Esophagus muscularis mucosa (tissue), 4 donors: ENCODE measurements at regions not wholly inside any gene's neighbourhood (a gene's known extent, or its start where the extent isn't known, plus 50 kb on each side); places are given as distances from the start of the nearest gene placed in this dataset.

Source experiments
- DNase-seq: peaks from one replicate; pipeline ENCODE4 v3.0.0-alpha.2; 2017; ENCODE audit errors: extremely low spot score
- H3K27ac ChIP-seq, 4 donors: fragments of 200-600 bp; sonication (generic); replicated peaks in 1 of 4; 1 replicate in 3 of 4; 2 replicates in 1 of 4; pipeline ENCODE4 v1.5.1; 2016 to 2019; ENCODE audit warnings: mild to moderate bottlenecking in 1 of 4
- H3K27me3 ChIP-seq, 4 donors: fragments of 200-600 bp; sonication (generic); one replicate each; pipeline versions ENCODE4 v1.5.1 to v1.6.0; 2016 to 2019
- H3K36me3 ChIP-seq, 4 donors: fragments of 200-600 bp; sonication (generic); one replicate each; pipeline ENCODE4 v1.5.1; 2016 to 2019
- H3K4me1 ChIP-seq, 4 donors: fragments of 200-600 bp; sonication (generic); one replicate each; pipeline ENCODE4 v1.5.1; 2016 to 2019
- H3K4me3 ChIP-seq, 4 donors: fragments of 200-600 bp; sonication (generic); 1 replicate in 2 of 4; 2 replicates in 2 of 4; pipeline ENCODE4 v1.5.1; 2016 to 2019; ENCODE audit warnings: mild to moderate bottlenecking in 4 of 4, moderate library complexity in 1 of 4
- H3K9me3 ChIP-seq, 4 donors: fragments of 200-600 bp; sonication (generic); 1 replicate in 3 of 4; 2 replicates in 1 of 4; pipeline ENCODE4 v1.5.1; 2016 to 2019
- EP300 ChIP-seq: sonication (generic); formaldehyde crosslinking; IDR thresholded peaks from one replicate; pipeline ENCODE4 v1.6.1; 2017; ENCODE audit warnings: antibody characterized with exemption
- POLR2A ChIP-seq: fragments of 450-650 bp; IDR thresholded peaks from one replicate; pipeline ENCODE4 v1.6.1; 2017; ENCODE audit warnings: antibody characterized with exemption, moderate library complexity, mild to moderate bottlenecking, low read depth
- POLR2AphosphoS5 ChIP-seq, 2 donors: sonication (generic); formaldehyde crosslinking; IDR thresholded peaks; one replicate each; pipeline ENCODE4 v1.6.1; 2017; ENCODE audit warnings: antibody characterized with exemption in 2 of 2
- WGBS: methylation state at CpG from one replicate; pipeline ENCODE4 v1.1.5; 2018; 5-methylcytosine and 5-hydroxymethylcytosine counted together
- intact Hi-C: fragments of 100-400 bp; cut with DNase I; formaldehyde crosslinking; loops from one replicate; pipeline ENCODE4 v1.15.1; 2023
- TF ChIP-seq, protein P1 (sequence below), 3 experiments: fragments of 200-600 bp in 2 of 3; fragments of 450-650 bp in 1 of 3; sonication (generic) in 2 of 3; IDR thresholded peaks; one replicate each; pipeline ENCODE4 v1.5.1; 2017 to 2019; ENCODE audit warnings: antibody characterized with exemption in 3 of 3, mild to moderate bottlenecking in 2 of 3, moderate library complexity in 1 of 3

DNA sequence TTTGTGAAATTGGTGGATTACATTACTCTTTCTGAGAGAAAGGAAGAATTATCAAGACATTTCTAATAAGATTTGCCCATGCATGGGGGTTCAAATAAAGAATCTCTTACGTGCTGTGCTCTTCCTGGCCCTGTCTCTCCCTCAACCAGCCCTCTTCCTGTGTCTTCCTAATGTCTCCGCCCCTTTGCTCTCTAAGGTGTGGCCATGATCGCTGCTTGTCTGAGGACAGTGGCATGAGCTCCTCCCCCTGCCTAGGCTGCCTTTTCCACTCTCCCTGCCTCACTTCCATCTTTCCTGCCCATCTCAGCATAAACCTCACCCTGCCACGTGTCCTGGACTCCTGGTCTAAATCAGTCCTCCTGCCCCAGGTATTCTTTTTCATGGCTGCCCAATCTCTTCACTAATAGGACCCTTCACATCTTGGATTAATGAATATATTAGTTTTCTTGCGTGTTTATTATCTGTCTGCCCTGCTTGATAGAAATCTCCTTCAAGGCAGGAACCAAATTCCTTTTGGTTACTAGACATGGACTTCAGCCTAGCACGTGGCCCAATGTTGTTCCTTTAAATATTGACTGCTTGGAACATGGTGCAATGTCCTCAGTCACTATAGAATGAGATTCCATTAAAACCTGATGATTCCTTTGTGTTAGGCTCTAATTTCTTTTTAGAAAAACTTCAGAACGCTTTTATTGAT lies 122.3 kb downstream of the MTRR start:
- DNase-seq: no peak
- intact Hi-C loops: no loop called here
- no peaks in the 10 kb centered on the region for H3K27me3 ChIP-seq
- no peak overlapping the region for H3K27ac ChIP-seq
- H3K9me3 ChIP-seq: no peaks in the 10 kb centered on the region
- H3K4me1 ChIP-seq: no peaks in the 10 kb centered on the region
- H3K4me3 ChIP-seq: no peak overlapping the region
- TF ChIP-seq POLR2A (no peak), EP300 (no peak), POLR2AphosphoS5 (IDR thresholded peaks at IDR 0.05) (no peak)
- TF ChIP-seq, protein P1, sequence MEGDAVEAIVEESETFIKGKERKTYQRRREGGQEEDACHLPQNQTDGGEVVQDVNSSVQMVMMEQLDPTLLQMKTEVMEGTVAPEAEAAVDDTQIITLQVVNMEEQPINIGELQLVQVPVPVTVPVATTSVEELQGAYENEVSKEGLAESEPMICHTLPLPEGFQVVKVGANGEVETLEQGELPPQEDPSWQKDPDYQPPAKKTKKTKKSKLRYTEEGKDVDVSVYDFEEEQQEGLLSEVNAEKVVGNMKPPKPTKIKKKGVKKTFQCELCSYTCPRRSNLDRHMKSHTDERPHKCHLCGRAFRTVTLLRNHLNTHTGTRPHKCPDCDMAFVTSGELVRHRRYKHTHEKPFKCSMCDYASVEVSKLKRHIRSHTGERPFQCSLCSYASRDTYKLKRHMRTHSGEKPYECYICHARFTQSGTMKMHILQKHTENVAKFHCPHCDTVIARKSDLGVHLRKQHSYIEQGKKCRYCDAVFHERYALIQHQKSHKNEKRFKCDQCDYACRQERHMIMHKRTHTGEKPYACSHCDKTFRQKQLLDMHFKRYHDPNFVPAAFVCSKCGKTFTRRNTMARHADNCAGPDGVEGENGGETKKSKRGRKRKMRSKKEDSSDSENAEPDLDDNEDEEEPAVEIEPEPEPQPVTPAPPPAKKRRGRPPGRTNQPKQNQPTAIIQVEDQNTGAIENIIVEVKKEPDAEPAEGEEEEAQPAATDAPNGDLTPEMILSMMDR (IDR thresholded peaks at IDR 0.05): no peak
- H3K36me3 ChIP-seq: no peaks in the 10 kb centered on the region
- WGBS: 75% methylated on average over 7 of the region's 7 CpGs

DNA sequence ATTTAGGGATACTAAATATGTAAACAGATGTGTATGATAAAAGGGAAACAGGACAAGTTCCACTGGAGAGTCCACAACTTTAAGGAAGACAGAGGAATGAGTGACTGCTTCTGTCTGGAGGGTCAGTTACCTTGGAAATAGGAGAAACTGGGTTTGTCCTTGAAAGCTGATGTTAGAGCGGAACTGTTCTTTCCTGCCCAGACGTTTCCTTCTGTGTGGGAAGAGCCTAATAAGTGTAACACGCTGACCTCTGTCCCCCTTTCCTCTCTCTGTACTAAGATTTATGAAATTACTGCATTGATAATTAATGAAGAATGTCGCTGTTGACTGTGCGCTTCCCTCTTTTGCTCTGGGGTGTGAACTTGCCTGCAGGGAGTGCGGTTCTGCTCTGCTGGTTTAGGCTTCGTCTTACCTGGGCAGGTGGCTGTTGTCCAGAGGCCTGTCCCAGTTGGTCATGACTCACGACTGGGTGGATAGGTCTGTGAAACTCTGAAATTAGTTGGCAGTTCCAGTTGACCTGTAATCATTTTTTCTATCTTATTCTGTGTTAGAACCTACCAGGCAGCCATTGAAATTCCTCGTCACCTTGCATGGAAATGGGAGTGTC lies 126.8 kb downstream of the MTRR start:
- no peak for DNase-seq
- Histone ChIP-seq H3K4me1 (no peaks in the 10 kb centered on the region), H3K27ac (no peak overlapping the region), H3K9me3 (no peaks in the 10 kb centered on the region), H3K36me3 (no peaks in the 10 kb centered on the region), H3K4me3 (no peak overlapping the region), H3K27me3 (no peaks in the 10 kb centered on the region)
- intact Hi-C loops: no loop called here
- WGBS: 83% methylated on average over 9 of the region's 9 CpGs
- TF ChIP-seq EP300 (no peak), POLR2A (no peak), POLR2AphosphoS5 (IDR thresholded peaks at IDR 0.05) (no peak)
- TF ChIP-seq, protein P1 (IDR thresholded peaks at IDR 0.05): no peak

DNA sequence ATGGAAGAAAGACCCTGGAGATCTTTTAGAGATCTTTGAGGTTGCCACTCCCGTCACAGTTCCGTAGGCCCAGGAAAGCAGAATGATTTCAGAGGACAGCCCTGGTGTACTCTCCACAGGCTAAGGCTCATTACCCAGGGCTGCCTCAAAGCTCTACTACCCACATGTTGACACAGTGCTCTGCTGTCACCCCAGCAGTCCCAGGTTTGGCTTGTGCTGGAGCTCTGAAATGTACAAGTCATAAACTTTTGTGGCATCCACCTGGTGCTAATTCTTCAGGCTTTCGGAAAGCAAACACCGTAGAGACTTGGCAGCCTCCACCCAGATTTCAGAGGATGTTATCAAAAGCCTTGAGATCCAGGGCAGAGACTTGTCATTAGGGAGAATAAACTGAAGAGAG lies 136.5 kb downstream of the MTRR start:
- Histone ChIP-seq H3K9me3 (peaks cover 0 to 6% (median 0%) of the 10 kb centered on the region in 4 donors), H3K36me3 (no peaks in the 10 kb centered on the region), H3K4me3 (no peak overlapping the region), H3K4me1 (no peaks in the 10 kb centered on the region), H3K27ac (no peak overlapping the region), H3K27me3 (no peaks in the 10 kb centered on the region)
- TF ChIP-seq POLR2A (no peak), POLR2AphosphoS5 (IDR thresholded peaks at IDR 0.05) (no peak), EP300 (no peak)
- TF ChIP-seq, protein P1 (IDR thresholded peaks at IDR 0.05): no peak
- WGBS: 86% methylated on average over 4 of the region's 4 CpGs
- no peak for DNase-seq
- intact Hi-C loops: no loop called here

DNA sequence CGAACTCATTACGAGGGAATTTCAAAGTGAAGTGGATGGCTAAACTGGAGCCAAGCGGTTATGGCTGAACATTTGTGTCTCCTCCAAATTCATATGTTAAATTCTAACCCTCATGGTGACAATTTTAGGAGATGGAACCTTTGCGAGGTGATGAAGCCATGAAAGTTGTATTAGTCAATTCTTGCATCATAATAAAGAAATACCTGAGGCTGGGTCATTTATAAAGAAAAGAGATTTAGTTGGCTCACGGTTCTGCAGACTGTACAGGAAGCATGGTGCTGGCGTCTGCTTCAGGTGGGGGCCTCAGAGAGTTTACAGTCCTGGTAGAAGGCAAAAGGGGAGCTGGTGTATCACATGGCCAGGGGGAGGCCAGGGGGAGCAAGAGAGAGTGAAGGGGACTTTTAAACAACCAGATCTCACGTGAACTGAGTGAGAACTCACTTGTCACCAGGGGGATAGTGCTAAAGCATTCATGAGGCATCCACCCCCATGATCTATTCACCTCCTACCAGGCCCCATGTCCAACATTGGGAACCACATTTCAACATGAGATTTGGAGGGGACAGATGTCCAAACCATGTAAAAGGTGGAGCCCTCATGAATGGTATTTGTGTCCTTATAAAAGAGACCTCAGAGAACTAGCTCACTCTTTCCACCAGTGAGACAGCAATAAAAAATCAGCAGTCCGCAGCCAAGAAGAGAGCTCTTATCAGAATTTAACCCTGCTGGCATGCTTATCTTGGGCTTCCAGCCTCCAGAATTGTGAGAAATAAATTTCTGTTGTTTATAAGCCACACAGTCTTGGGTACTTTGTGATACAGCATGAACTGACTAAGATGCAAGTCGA lies 143.4 kb downstream of the MTRR start:
- no peaks in the 10 kb centered on the region for H3K9me3 ChIP-seq
- no peak for DNase-seq
- H3K36me3 ChIP-seq: no peaks in the 10 kb centered on the region
- H3K27ac ChIP-seq: no peak overlapping the region
- H3K4me3 ChIP-seq: no peak overlapping the region
- WGBS: 82% methylated on average over 9 of the region's 9 CpGs
- intact Hi-C loops: no loop called here
- no peak for TF ChIP-seq POLR2AphosphoS5 (IDR thresholded peaks at IDR 0.05)
- no peak for TF ChIP-seq EP300
- no peak for TF ChIP-seq POLR2A
- TF ChIP-seq, protein P1 (IDR thresholded peaks at IDR 0.05): no peak
- H3K27me3 ChIP-seq: no peaks in the 10 kb centered on the region
- H3K4me1 ChIP-seq: no peaks in the 10 kb centered on the region
